Brain microvascular endothelial cell (primary cell): ENCODE measurements at regions not wholly inside any gene's neighbourhood (a gene's known extent, or its start where the extent isn't known, plus 50 kb on each side); places are given as distances from the start of the nearest gene placed in this dataset.

ENCODE experiments used
- DNase-seq: peaks from one replicate; pipeline ENCODE4 v3.0.0-alpha.2; 2020
- H3K27ac ChIP-seq: fragments of 250-450 bp; sonication (Bioruptor Pico); 2 replicates; pipeline ENCODE4 v1.5.1; 2020; ENCODE audit warnings: mild to moderate bottlenecking, moderate library complexity
- H3K27me3 ChIP-seq: fragments of 250-450 bp; sonication (Bioruptor Pico); replicated peaks from 2 replicates; pipeline ENCODE4 v1.5.1; 2020; ENCODE audit warnings: mild to moderate bottlenecking
- H3K36me3 ChIP-seq: fragments of 250-450 bp; sonication (Bioruptor Pico); replicated peaks from 2 replicates; pipeline ENCODE4 v1.5.1; 2020; ENCODE audit warnings: mild to moderate bottlenecking
- H3K4me3 ChIP-seq: 2 replicates; pipeline ENCODE4 v1.5.1; 2011; ENCODE audit warnings: low read depth, mild to moderate bottlenecking, control low read depth, low read length, moderate library complexity
- CTCF ChIP-seq: IDR thresholded peaks from 2 replicates; pipeline ENCODE4 v1.5.1; 2011; ENCODE audit warnings: low read depth, mild to moderate bottlenecking, moderate library complexity, low read length, control low read depth, inconsistent platforms; ENCODE audit errors: missing control alignments
- in situ Hi-C: cut with HindIII; loops from 2 replicates; pipeline ENCODE4 v1.10.0; 2017; ENCODE audit warnings: low sequenced_read_pairs, low pct_ligation_motif_present

- Histone ChIP-seq H3K36me3 (no peaks in the 10 kb centered on the region), H3K27me3 (no peaks in the 10 kb centered on the region), H3K27ac (no peak overlapping the region), H3K4me3 (no peak overlapping the region)
- no peak for DNase-seq
- TF ChIP-seq CTCF = no peak
- in situ Hi-C loops = no loop called here
These were observed 188.3 kb upstream of the SLCO3A1 start for GRCh38 chr15:91665212-91665611.

- DNase-seq = no peak
- in situ Hi-C loops = no loop called here
- H3K27me3 ChIP-seq = no peaks in the 10 kb centered on the region
- H3K36me3 ChIP-seq = no peaks in the 10 kb centered on the region
- no peak overlapping the region for H3K4me3 ChIP-seq
- no peak for TF ChIP-seq CTCF
- no peak overlapping the region for H3K27ac ChIP-seq
These were observed 185.1 kb upstream of the SLCO3A1 start for GRCh38 chr15:91668370-91668769.

GRCh38 chr15:91670108-91670507 lies 183.4 kb upstream of the SLCO3A1 start:
- no peak for TF ChIP-seq CTCF
- Histone ChIP-seq H3K27ac (no peak overlapping the region), H3K4me3 (no peak overlapping the region), H3K36me3 (no peaks in the 10 kb centered on the region), H3K27me3 (no peaks in the 10 kb centered on the region)
- in situ Hi-C loops = no loop called here
- DNase-seq = no peak

- H3K27me3 ChIP-seq = no peaks in the 10 kb centered on the region
- no peaks in the 10 kb centered on the region for H3K36me3 ChIP-seq
- no peak overlapping the region for H3K4me3 ChIP-seq
- in situ Hi-C loops = no loop called here
- no peak for TF ChIP-seq CTCF
- DNase-seq = no peak
- no peak overlapping the region for H3K27ac ChIP-seq
These were observed 175.5 kb upstream of the SLCO3A1 start for GRCh38 chr15:91678003-91678402.

- no peaks in the 10 kb centered on the region for H3K27me3 ChIP-seq
- H3K4me3 ChIP-seq = no peak overlapping the region
- no peaks in the 10 kb centered on the region for H3K36me3 ChIP-seq
- no peak for TF ChIP-seq CTCF
- in situ Hi-C loops = no loop called here
- no peak for DNase-seq
- H3K27ac ChIP-seq = no peak overlapping the region
These were observed 174.1 kb upstream of the SLCO3A1 start for GRCh38 chr15:91679447-91679846.

GRCh38 chr15:91685436-91685835 lies 168.1 kb upstream of the SLCO3A1 start:
- Histone ChIP-seq H3K27ac (no peak overlapping the region), H3K4me3 (no peak overlapping the region), H3K27me3 (no peaks in the 10 kb centered on the region), H3K36me3 (no peaks in the 10 kb centered on the region)
- in situ Hi-C loops = no loop called here
- no peak for DNase-seq
- TF ChIP-seq CTCF = no peak
